Upper lobe of left lung (tissue), 4 donors: ENCODE measurements at regions not wholly inside any gene's neighbourhood (a gene's known extent, or its start where the extent isn't known, plus 50 kb on each side); places are given as distances from the start of the nearest gene placed in this dataset.

Source experiments
- POLR2A ChIP-seq, 4 donors: fragments of 450-650 bp; IDR thresholded peaks; one replicate each; pipeline ENCODE4 v1.5.1; 2016 to 2017; ENCODE audit warnings: antibody characterized with exemption in 4 of 4, mild to moderate bottlenecking in 2 of 4
- TF ChIP-seq, protein P1 (sequence below), 6 experiments: fragments of 450-650 bp in 4 of 6; fragments of 200-600 bp in 2 of 6; sonication (generic) in 2 of 6; IDR thresholded peaks; one replicate each; pipeline ENCODE4 v1.5.1; 2016 to 2019; ENCODE audit warnings: antibody characterized with exemption in 6 of 6

DNA sequence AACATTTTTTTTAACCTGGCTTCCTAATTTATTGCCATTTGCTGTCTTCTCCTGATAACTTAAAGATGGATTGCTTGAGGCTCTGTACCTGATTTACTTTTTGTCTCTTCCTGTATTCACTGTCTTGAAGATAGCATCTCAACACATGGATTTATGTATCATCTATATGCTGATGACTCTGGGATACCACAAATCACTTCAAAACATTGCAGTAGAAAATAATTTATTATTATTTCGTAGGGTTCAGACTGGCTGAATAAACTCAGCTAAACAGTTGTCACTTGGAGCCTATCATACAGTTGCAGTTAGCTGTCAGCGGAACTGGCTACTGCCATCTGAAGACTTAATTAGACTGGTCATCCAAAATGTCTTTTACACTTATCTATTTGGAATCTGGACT is 1025.2 kb upstream of the CDH18 start:
- TF ChIP-seq, protein P1, sequence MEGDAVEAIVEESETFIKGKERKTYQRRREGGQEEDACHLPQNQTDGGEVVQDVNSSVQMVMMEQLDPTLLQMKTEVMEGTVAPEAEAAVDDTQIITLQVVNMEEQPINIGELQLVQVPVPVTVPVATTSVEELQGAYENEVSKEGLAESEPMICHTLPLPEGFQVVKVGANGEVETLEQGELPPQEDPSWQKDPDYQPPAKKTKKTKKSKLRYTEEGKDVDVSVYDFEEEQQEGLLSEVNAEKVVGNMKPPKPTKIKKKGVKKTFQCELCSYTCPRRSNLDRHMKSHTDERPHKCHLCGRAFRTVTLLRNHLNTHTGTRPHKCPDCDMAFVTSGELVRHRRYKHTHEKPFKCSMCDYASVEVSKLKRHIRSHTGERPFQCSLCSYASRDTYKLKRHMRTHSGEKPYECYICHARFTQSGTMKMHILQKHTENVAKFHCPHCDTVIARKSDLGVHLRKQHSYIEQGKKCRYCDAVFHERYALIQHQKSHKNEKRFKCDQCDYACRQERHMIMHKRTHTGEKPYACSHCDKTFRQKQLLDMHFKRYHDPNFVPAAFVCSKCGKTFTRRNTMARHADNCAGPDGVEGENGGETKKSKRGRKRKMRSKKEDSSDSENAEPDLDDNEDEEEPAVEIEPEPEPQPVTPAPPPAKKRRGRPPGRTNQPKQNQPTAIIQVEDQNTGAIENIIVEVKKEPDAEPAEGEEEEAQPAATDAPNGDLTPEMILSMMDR (IDR thresholded peaks at IDR 0.05): no peak
- TF ChIP-seq POLR2A (IDR thresholded peaks at IDR 0.05): no peak
